ENCODE measurements at regions not wholly inside any gene's neighbourhood (a gene's known extent, or its start where the extent isn't known, plus 50 kb on each side); places are given as distances from the start of the nearest gene placed in this dataset.

DNA sequence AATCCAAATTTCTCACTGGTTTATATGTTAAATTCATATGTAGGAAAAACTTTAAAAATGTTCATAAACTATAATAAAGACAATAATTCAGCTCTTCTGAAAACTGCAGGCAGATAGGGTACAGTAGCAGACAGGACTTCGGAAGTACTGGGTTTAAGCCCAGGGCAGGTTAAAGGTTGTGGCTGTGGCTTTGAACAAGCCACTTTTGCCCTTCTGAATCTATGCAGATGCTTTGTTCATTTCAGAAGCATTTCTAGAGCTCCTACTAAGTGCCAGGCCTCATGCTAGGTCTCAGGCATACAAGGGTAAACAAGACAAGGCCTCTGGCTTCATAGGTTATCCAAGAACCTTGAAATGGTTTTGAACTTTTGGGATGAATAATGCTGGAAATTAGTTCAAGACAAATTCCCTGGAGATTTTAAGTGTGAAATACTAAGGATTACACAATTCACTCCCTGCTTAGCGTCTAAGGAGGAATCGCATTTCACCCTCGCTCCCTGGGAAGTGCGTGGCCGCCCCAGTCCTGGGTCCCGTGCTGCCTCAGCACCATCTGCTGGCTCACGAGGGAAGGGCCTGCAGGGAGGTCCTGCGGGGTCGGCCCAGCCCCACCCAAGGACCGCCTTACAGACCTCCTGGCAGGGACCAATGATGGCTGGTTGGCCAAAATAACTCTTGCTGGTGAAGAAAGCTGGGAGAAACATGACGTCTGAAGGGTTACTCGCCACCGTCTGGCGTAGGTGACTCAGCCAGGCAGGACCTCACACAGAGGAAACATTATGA lies 67.7 kb upstream of the L3MBTL4 start:
- peak; percentile 35 for DNase-seq (ENCODE audit: low read depth)
- TF ChIP-seq, protein P1, sequence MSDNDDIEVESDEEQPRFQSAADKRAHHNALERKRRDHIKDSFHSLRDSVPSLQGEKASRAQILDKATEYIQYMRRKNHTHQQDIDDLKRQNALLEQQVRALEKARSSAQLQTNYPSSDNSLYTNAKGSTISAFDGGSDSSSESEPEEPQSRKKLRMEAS (IDR thresholded peaks at IDR 0.05; ENCODE audit: low read depth, low read length) = no peak
- TF ChIP-seq POLR2A (IDR thresholded peaks at IDR 0.05; ENCODE audit: extremely low read depth, insufficient read length) = no peak
- TF ChIP-seq, protein P2, sequence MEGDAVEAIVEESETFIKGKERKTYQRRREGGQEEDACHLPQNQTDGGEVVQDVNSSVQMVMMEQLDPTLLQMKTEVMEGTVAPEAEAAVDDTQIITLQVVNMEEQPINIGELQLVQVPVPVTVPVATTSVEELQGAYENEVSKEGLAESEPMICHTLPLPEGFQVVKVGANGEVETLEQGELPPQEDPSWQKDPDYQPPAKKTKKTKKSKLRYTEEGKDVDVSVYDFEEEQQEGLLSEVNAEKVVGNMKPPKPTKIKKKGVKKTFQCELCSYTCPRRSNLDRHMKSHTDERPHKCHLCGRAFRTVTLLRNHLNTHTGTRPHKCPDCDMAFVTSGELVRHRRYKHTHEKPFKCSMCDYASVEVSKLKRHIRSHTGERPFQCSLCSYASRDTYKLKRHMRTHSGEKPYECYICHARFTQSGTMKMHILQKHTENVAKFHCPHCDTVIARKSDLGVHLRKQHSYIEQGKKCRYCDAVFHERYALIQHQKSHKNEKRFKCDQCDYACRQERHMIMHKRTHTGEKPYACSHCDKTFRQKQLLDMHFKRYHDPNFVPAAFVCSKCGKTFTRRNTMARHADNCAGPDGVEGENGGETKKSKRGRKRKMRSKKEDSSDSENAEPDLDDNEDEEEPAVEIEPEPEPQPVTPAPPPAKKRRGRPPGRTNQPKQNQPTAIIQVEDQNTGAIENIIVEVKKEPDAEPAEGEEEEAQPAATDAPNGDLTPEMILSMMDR (IDR thresholded peaks at IDR 0.05; ENCODE audit: low read depth, low read length) = peak; percentile 39
- no peak overlapping the region for H3K4me3 ChIP-seq (ENCODE audit: low read depth, low read length)

- DNase-seq (ENCODE audit: low read depth) = no peak
These were observed 69.9 kb upstream of the L3MBTL4 start for GRCh38 chr18:6484659-6485058.

DNA sequence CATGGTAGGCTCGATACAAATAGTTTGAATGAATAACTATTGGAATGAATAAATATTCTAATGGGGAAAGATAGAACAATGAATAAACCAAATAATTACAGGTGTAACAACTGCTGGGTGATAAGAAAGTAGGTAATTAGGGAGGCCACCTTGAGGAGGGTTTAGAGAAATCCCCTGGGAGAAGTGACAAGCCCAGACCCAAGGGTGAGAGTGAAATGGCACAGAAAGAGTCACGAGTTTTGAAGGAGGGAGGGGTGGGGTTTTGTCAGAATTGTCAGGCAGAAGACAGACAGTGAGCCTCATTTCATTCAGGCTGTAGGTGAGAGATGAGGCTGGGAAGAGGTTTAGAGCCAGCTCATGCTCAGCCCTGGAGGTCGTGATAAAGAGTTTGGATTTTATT lies 71.6 kb upstream of the L3MBTL4 start:
- TF ChIP-seq, protein P1 (IDR thresholded peaks at IDR 0.05; ENCODE audit: low read depth, low read length) = no peak
- no peak for TF ChIP-seq MYC (IDR thresholded peaks at IDR 0.05; ENCODE audit: low read depth, low read length)
- TF ChIP-seq, protein P2 (IDR thresholded peaks at IDR 0.05; ENCODE audit: low read depth, low read length) = no peak
- H3K4me3 ChIP-seq (ENCODE audit: low read depth, low read length) = no peak overlapping the region
- no peak for DNase-seq (ENCODE audit: low read depth)

More at GRCh38 chr18:6484659-6485058, 69.9 kb upstream of the L3MBTL4 start:
- TF ChIP-seq, protein P1 (IDR thresholded peaks at IDR 0.05; ENCODE audit: low read depth, low read length) = no peak
- TF ChIP-seq MYC (IDR thresholded peaks at IDR 0.05; ENCODE audit: low read depth, low read length) (no peak), POLR2A (IDR thresholded peaks at IDR 0.05; ENCODE audit: extremely low read depth, insufficient read length) (no peak)
- TF ChIP-seq, protein P2 (IDR thresholded peaks at IDR 0.05; ENCODE audit: low read depth, low read length) = no peak
- no peak overlapping the region for H3K4me3 ChIP-seq (ENCODE audit: low read depth, low read length)

DNA sequence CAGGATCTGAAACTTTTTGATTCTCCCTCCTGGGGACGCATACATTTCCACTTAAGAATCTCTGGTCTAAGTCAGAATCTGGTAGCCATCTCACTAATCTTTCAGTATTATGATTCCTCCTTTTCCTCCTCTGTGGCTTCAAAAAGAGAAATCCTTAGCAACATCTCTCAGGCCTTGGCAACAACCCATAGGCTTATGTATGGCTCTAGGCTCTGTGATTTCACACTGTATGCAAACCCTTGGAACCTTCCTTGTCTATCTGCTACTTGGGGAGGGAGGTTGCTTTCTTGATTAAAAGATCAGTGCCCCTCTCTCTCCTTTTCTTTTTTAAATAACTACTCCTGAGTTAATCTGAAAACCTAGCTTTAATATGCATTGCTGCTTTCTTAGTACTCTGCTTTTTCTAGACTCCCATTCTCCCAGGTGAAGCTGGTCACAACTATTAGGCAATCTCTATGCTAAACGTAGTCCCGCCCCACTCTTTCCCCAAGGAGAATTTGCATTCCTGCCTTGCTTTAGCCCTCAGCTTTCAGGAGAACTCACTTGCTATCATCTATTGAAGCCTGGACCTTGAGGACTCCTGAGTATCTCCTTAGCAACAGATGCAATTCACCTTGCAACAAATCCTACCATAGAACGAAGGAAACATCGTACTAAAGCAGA lies 72.2 kb upstream of the L3MBTL4 start:
- no peak overlapping the region for H3K4me3 ChIP-seq (ENCODE audit: low read depth, low read length)
- DNase-seq (ENCODE audit: low read depth) = no peak
- TF ChIP-seq, protein P1 (IDR thresholded peaks at IDR 0.05; ENCODE audit: low read depth, low read length) = no peak
- TF ChIP-seq, protein P2 (IDR thresholded peaks at IDR 0.05; ENCODE audit: low read depth, low read length) = no peak
- TF ChIP-seq MYC (IDR thresholded peaks at IDR 0.05; ENCODE audit: low read depth, low read length) (no peak), POLR2A (IDR thresholded peaks at IDR 0.05; ENCODE audit: extremely low read depth, insufficient read length) (no peak)

DNA sequence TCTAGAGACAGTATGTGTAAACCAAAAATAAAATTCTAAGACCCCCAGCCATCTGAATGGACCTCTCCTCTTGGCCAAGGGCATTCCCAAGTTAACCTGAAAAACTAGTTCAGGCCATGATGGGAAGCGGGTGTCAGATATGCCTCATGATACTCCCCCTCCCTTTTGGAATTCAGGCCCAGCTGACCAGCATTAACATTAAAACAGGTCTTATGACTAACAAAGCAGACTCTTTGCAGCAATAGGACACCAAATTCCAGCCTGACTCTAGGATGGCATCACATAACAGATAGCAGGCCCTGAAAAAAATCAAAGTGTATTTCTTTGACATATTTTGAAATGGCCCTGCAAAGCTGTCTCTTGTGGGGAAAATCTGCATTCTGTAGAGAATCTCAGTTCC lies 73.3 kb upstream of the L3MBTL4 start:
- no peak overlapping the region for H3K4me3 ChIP-seq (ENCODE audit: low read depth, low read length)
- DNase-seq (ENCODE audit: low read depth) = no peak
- TF ChIP-seq MYC (IDR thresholded peaks at IDR 0.05; ENCODE audit: low read depth, low read length) = no peak
- TF ChIP-seq, protein P2 (IDR thresholded peaks at IDR 0.05; ENCODE audit: low read depth, low read length) = no peak
- TF ChIP-seq, protein P1 (IDR thresholded peaks at IDR 0.05; ENCODE audit: low read depth, low read length) = no peak
